Coronary artery (tissue), 2 donors: ENCODE measurements at regions not wholly inside any gene's neighbourhood (a gene's known extent, or its start where the extent isn't known, plus 50 kb on each side); places are given as distances from the start of the nearest gene placed in this dataset.

ENCODE experiments used
- DNase-seq: peaks from one replicate; pipeline ENCODE4 v3.0.0-alpha.2; 2017; ENCODE audit warnings: low spot score
- H3K27ac ChIP-seq, 2 donors: fragments of 200-600 bp; sonication (generic); one replicate each; pipeline ENCODE4 v1.5.1; 2016 to 2019
- H3K4me3 ChIP-seq: fragments of 200-600 bp; sonication (generic); 2 replicates; pipeline ENCODE4 v1.5.1; 2016; ENCODE audit warnings: mild to moderate bottlenecking, moderate library complexity
- CTCF ChIP-seq: fragments of 200-600 bp; sonication (generic); IDR thresholded peaks from one replicate; pipeline ENCODE4 v1.5.1; 2019; ENCODE audit warnings: antibody characterized with exemption

DNA sequence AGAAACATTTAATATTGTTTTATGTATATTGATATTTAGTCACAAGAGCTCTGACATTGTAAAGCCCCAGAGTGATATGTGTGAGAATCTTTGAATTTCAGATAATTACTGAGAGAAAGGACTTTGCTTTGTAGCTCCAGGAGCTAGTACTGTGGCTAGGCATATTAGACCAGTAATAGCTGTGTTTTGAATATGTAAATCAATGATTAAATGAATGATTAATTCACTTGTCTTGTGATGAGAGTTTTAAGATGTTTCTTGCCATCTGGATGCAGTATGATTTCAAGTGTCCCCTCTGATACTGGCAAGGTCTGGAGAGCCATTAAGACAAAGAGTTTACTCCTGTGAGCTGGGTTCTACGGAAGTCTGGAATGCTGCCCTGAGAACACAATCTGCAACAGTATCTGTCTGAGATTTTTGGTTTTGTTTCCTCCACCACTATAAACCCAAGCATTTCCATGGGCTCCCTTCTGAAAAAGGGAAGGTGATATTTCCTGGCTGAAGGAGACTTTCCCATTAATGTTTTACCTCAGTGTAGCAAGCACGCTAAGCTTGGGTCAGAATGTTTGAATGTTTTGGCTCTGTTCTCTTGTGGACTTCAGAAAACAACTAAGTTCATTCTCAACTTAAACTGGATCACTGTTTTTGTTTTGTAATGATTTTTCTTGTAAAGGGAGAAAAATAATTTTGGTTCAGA is 61.3 kb upstream of the BICC1 start:
- TF ChIP-seq CTCF: no peak
- no peak for DNase-seq
- no peak overlapping the region for H3K27ac ChIP-seq
- H3K4me3 ChIP-seq: peak overlapping the region; percentile 28

DNA sequence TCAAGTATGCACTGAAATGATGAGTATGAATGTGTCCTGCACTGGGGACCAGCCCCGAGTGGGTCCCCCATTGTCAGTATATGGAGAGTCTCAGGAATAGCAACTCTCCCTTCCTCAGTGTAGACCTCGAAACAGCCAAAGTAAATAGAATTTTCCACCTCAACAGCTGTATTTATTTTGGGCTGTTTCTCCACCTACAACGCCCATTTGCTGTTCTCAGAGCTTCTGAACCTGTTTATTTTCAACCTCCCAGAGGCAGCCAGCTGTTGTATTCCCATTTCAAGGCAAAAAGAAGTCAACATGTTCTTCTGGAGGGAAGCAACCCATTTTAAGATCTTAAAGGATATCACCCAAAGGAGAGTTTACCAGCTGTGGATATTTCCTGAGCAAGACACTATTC is 59.6 kb upstream of the BICC1 start:
- no peak overlapping the region for H3K4me3 ChIP-seq
- TF ChIP-seq CTCF: no peak
- no peak overlapping the region for H3K27ac ChIP-seq
- DNase-seq: no peak

- DNase-seq: no peak
- Histone ChIP-seq H3K4me3 (no peak overlapping the region), H3K27ac (no peak overlapping the region)
- no peak for TF ChIP-seq CTCF
These were observed 56.5 kb upstream of the BICC1 start for GRCh38 chr10:58456179-58456578.

DNA sequence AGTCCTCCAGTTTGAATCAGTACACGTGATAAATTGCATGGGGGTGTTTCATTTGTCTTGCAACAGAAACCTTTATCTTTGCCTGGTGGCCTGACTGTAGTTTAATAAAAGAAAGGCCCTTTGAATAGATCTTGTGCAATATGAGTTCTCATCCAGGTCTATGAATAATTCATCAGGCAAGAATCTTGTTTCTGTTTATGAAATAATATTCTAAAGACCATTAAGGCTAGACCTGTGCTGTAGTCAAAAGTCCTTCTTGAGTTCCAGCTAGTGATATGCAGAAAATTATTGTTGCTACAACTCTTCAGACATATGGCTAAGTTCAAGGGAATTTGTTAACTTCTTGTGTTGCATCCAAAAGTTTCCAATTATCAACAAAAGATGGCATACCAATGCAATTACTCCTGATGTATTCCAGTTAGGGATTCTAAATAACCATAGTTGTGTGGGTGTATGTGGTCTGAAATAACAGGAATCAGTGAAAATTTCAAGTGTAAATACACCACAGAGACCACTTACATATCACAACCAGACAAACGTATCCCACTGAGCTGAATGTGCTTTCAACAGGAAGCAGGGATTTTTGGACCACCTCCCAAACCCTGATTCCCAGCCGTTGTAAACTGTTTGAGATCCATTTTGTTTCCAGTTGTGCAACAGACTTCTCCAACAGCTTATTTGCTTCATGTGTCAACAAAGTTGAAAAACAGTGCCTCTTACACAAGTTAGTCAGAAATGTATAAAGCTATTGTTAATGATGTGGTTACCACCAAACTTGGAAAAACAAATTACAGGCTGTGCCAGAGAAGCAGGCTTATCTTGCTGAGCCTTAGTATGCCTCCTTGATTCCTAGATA is 54.7 kb upstream of the BICC1 start:
- no peak for DNase-seq

DNA sequence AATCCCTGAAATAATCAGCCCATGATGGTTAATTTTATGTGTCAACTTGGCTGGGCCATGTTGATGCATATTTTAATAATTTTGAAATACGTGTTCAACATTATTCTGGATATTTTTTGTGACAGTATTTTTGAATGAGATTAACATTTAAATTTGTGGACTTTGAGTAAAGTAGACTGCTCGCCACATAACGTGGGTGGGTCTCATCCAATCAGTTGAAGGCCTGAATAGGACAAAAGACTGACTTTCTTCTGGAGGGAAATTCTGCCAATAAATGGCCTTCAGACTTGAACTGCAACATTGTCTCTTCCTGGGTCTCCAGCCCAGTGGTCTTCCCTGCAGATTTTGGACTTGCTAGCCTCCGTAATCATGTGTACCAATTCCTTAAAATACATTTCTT is 53.6 kb upstream of the BICC1 start:
- H3K4me3 ChIP-seq: no peak overlapping the region
- no peak for DNase-seq
- H3K27ac ChIP-seq: no peak overlapping the region
- TF ChIP-seq CTCF: no peak

More for the DNA sequence above, 54.7 kb upstream of the BICC1 start:
- Histone ChIP-seq H3K27ac (peak overlapping the region; percentile 37 to 63), H3K4me3 (no peak overlapping the region)
- TF ChIP-seq CTCF: no peak

GRCh38 chr10:58460157-58460556 is 52.5 kb upstream of the BICC1 start:
- H3K4me3 ChIP-seq: no peak overlapping the region
- TF ChIP-seq CTCF: no peak
- no peak overlapping the region for H3K27ac ChIP-seq
- DNase-seq: no peak
